ENCODE measurements at regions not wholly inside any gene's neighbourhood (a gene's known extent, or its start where the extent isn't known, plus 50 kb on each side); places are given as distances from the start of the nearest gene placed in this dataset.

GRCh38 chr6:144840619-144841018 lies 555.5 kb downstream of the UTRN start:
- Mint-ChIP-seq H3K4me1 (ENCODE audit: low read depth, unreplicated experiment) (no peaks in the 10 kb centered on the region), H3K27ac (ENCODE audit: unreplicated experiment) (no peak overlapping the region), H3K36me3 (ENCODE audit: insufficient read depth, unreplicated experiment) (peaks cover 3% of the 10 kb centered on the region), H3K9me3 (ENCODE audit: low read depth, unreplicated experiment) (no peaks in the 10 kb centered on the region), H3K4me3 (ENCODE audit: low read depth, unreplicated experiment) (no peak overlapping the region), H3K27me3 (ENCODE audit: unreplicated experiment) (no peaks in the 10 kb centered on the region)
- DNase-seq, result no peak
- CTCF ChIA-PET, result no interaction called here
- intact Hi-C loops (cut with micrococcal nuclease; ENCODE audit: unreplicated experiment), result no loop called here
- BruUV-seq (replicated peaks), result no TSS peak
- TF ChIP-seq, protein P1, sequence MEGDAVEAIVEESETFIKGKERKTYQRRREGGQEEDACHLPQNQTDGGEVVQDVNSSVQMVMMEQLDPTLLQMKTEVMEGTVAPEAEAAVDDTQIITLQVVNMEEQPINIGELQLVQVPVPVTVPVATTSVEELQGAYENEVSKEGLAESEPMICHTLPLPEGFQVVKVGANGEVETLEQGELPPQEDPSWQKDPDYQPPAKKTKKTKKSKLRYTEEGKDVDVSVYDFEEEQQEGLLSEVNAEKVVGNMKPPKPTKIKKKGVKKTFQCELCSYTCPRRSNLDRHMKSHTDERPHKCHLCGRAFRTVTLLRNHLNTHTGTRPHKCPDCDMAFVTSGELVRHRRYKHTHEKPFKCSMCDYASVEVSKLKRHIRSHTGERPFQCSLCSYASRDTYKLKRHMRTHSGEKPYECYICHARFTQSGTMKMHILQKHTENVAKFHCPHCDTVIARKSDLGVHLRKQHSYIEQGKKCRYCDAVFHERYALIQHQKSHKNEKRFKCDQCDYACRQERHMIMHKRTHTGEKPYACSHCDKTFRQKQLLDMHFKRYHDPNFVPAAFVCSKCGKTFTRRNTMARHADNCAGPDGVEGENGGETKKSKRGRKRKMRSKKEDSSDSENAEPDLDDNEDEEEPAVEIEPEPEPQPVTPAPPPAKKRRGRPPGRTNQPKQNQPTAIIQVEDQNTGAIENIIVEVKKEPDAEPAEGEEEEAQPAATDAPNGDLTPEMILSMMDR (IDR thresholded peaks at IDR 0.05; ENCODE audit: unreplicated experiment), result no peak

DNA sequence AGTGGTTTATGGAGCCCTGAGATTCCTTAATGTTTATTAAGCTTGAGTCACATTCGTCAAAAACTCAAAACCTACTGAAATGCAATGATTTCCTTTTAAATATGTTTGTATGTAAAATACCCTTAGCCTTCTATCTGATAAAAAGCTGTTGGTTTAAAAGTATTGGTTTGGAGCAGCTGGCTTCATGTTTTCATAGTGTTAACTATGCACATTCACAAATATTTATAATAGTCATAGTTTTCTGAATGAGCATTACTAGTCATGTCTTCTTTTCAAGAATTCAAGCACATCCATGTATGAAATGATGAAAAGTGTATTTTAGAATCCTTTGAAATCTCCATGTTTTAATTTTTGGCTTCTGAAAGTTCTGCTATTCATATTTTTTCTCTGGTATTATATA lies 558.6 kb downstream of the UTRN start:
- DNase-seq, result no peak
- BruUV-seq (replicated peaks), result no TSS peak
- CTCF ChIA-PET, result no interaction called here
- H3K36me3 Mint-ChIP-seq (ENCODE audit: insufficient read depth, unreplicated experiment), result no peaks in the 10 kb centered on the region
- intact Hi-C loops (cut with micrococcal nuclease; ENCODE audit: unreplicated experiment), result no loop called here
- TF ChIP-seq, protein P1 (IDR thresholded peaks at IDR 0.05; ENCODE audit: unreplicated experiment), result no peak
- no peak overlapping the region for H3K27ac Mint-ChIP-seq (ENCODE audit: unreplicated experiment)
- H3K4me1 Mint-ChIP-seq (ENCODE audit: low read depth, unreplicated experiment), result no peaks in the 10 kb centered on the region
- H3K27me3 Mint-ChIP-seq (ENCODE audit: unreplicated experiment), result no peaks in the 10 kb centered on the region
- no peak overlapping the region for H3K4me3 Mint-ChIP-seq (ENCODE audit: low read depth, unreplicated experiment)
- H3K9me3 Mint-ChIP-seq (ENCODE audit: low read depth, unreplicated experiment), result no peaks in the 10 kb centered on the region

DNA sequence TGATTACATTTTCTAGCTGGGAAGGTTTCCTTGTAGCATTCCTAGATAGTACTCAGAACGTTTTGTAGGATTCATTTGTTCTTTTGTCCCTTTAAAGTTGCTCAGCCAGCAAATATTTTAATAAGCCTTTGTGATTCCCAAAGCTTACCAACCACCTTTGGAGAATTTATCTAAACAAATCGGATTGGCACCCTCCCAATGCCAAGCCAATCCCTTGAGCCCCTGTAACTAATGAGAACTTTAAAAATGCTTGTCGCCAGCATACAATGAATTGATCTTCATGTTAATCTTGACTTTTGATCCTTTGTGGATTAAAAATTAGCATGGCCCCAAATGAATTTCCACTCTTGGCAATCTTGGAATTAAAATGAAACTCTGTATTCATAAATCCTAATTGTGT lies 559.5 kb downstream of the UTRN start:
- H3K4me1 Mint-ChIP-seq (ENCODE audit: low read depth, unreplicated experiment), result no peaks in the 10 kb centered on the region
- no peak overlapping the region for H3K4me3 Mint-ChIP-seq (ENCODE audit: low read depth, unreplicated experiment)
- DNase-seq, result no peak
- H3K36me3 Mint-ChIP-seq (ENCODE audit: insufficient read depth, unreplicated experiment), result no peaks in the 10 kb centered on the region
- no peaks in the 10 kb centered on the region for H3K27me3 Mint-ChIP-seq (ENCODE audit: unreplicated experiment)
- H3K9me3 Mint-ChIP-seq (ENCODE audit: low read depth, unreplicated experiment), result no peaks in the 10 kb centered on the region
- TF ChIP-seq, protein P1 (IDR thresholded peaks at IDR 0.05; ENCODE audit: unreplicated experiment), result no peak
- no peak overlapping the region for H3K27ac Mint-ChIP-seq (ENCODE audit: unreplicated experiment)
- CTCF ChIA-PET, result interaction anchor here (0.7 kb wide), 1 partner anchor 103 kb away, joined by 4 read pairs; no protein-coding TSS in a partner anchor
- intact Hi-C loops (cut with micrococcal nuclease; ENCODE audit: unreplicated experiment), result no loop called here
- BruUV-seq (replicated peaks), result no TSS peak

- BruUV-seq (replicated peaks), result no TSS peak
- Mint-ChIP-seq H3K9me3 (ENCODE audit: low read depth, unreplicated experiment) (no peaks in the 10 kb centered on the region), H3K4me3 (ENCODE audit: low read depth, unreplicated experiment) (no peak overlapping the region), H3K27ac (ENCODE audit: unreplicated experiment) (no peak overlapping the region), H3K4me1 (ENCODE audit: low read depth, unreplicated experiment) (no peaks in the 10 kb centered on the region), H3K36me3 (ENCODE audit: insufficient read depth, unreplicated experiment) (no peaks in the 10 kb centered on the region), H3K27me3 (ENCODE audit: unreplicated experiment) (no peaks in the 10 kb centered on the region)
- intact Hi-C loops (cut with micrococcal nuclease; ENCODE audit: unreplicated experiment), result no loop called here
- CTCF ChIA-PET, result no interaction called here
- TF ChIP-seq, protein P1 (IDR thresholded peaks at IDR 0.05; ENCODE audit: unreplicated experiment), result no peak
- no peak for DNase-seq
Observed at GRCh38 chr6:144845186-144845585, 560.1 kb downstream of the UTRN start.
